ENCODE measurements at regions not wholly inside any gene's neighbourhood (a gene's known extent, or its start where the extent isn't known, plus 50 kb on each side); places are given as distances from the start of the nearest gene placed in this dataset.
"Not testable (repeated sequence)": the region's sequence is repeated elsewhere in the genome, so short reads cannot be mapped to it uniquely, and the experiment has no call there.

DNA sequence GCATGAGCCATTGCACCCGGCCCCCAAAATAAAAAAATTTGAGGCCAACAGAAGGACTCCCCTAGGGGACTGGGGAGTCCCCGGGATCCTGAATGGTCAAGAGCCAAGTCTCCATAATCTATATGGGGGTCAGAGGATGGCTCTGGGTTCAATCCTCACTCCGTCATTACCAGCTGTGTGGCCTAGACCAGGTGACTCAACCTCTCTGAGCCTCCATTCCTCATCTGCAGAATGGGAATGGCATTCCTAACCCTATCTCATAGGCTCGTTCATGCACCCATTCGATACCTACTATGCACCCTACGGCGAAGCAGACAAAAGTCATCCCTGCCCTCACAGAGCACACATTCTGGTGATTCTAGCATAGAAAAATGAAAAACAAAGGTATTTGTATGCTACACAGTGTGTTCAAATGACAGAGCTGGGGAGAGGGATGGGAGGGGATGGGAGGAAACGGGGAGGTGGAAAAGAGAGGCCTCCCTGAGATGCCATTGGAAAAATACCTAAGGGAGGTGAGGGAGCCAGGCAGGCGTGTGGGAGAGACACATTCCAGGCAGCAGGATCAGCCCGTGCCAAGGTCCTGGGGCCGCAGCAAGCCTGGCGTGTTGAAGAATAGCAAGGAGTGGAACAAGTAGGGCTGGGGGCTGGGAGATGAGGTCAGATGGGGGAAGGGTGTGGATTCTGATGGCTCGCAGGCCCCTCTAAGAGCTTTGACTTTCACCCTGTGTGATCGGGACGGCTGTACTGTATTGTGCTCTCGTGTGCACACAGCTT lies 71.2 kb downstream of the RMI2 start:
- DNase-seq = no peak

- no peak for DNase-seq
These were observed 72.2 kb downstream of the RMI2 start for GRCh38 chr16:11417487-11417886.

GRCh38 chr16:11418506-11418905 lies 73.2 kb downstream of the RMI2 start:
- DNase-seq = no peak

GRCh38 chr16:11420067-11420466 lies 74.8 kb downstream of the RMI2 start:
- DNase-seq = not testable (repeated sequence)

GRCh38 chr16:11420895-11421294 lies 75.6 kb downstream of the RMI2 start:
- no peak for DNase-seq

DNA sequence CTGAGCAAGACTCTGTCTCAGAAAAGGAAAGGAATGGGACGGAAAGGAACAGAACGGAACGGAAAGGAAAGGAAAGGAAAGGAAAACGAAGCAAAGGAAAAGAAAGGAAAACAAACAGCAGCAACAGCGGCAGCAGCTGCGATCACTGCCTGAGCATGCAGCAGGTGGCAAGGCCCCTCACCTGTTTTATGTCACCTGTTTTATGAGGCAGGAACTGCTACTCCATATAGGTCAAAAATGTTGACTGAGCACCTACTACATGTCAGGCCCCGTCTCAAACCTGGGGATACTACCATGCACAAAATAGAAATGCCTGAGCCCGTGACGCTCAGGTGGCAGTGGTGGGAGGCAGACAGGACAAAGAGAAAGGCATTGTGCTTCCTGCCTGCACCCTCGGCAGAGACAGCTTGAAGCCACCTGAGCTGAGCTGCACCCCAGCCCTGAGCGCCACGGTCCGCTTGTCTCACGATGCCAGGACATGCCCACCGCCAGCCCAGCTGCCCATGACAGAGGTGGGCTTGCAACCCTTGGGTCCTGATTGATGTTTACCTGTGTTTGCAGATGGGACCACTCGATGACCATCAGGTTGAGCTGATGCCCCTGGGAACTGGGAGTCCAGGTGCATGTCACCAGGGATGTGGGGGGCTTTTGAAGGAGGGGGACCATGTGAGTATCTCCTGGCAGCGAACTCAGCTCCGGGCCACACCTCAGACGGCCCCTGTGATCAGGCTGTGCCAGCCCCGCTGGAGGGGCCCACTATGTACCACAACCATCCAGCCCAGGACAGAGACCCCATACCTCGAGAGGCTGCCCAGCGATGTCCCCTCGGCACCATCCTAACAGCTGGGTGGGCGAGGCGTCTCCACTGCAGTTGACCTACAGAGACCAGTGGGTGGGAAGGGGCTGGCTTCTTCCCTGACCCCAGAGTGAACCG lies 77.4 kb downstream of the RMI2 start:
- no peak for DNase-seq

- DNase-seq = no peak
These were observed 78.3 kb downstream of the RMI2 start for GRCh38 chr16:11423315-11424117.

DNA sequence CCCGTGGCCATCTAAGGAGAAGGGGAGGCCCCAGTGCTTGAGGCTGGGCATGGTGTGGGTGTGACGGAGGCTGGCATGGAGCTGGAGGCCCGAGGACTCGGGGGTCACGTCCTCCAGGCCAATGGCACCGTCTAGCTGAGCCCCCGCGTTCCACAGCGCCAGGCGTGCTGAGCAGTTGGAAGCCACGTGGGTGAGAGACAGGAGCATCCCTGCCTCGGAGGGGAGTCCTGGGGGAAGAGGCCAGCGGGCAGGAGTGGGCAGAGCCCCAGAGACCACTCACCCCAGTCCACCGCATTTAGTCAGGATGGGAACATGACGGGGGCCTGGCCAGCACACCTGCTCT lies 78.8 kb downstream of the RMI2 start:
- DNase-seq = no peak

- no peak for DNase-seq
These were observed 79.9 kb downstream of the RMI2 start for GRCh38 chr16:11425140-11425539.

DNA sequence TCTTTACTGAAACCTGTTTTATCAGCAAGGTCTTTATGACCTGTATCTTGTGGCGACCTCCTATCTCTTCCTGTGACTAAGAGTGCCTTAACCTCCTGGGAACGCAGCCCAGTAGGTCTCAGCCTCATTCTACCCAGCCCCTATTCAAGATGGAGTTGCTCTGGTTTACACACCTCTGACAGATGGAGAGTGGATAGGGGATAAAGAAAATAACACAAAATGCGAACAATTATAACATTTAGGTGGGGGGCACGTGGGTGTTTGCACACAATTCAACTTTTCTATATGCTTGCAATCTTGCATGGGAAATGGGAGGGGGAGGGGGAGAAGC lies 83.3 kb downstream of the RMI2 start:
- no peak for DNase-seq

GRCh38 chr16:11429123-11429522 lies 83.9 kb downstream of the RMI2 start:
- no peak for DNase-seq

- DNase-seq = no peak
These were observed 84.6 kb downstream of the RMI2 start for GRCh38 chr16:11429823-11430222.

GRCh38 chr16:11430601-11431317 lies 85.5 kb downstream of the RMI2 start:
- no peak for DNase-seq

GRCh38 chr16:11431915-11432465 lies 86.7 kb downstream of the RMI2 start:
- no peak for DNase-seq

DNA sequence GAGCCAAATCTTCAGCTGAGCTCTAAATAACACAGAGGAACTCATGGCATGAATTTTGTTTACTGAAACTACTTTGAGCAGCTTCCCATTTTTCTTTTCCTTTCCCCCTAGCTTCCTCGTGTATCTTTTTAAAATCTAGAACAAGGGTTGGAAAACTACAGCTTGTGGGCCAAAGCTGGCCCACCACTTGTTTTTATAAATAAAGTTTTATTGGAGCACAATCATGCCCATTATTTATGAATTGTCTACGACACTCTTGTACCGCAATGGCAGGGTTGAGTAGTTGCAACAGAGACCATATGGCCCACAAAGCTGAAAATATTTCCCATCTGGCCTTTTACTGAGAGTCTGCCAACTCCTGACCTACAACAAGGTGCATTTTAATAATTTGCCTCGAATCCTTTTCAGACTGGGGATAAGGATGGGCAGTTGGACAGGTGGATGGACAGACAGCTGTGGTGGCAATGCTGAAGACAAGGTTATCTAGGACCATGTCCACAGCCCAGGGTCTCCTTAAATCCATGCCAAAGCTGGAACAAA lies 87.7 kb downstream of the RMI2 start:
- no peak for DNase-seq

DNA sequence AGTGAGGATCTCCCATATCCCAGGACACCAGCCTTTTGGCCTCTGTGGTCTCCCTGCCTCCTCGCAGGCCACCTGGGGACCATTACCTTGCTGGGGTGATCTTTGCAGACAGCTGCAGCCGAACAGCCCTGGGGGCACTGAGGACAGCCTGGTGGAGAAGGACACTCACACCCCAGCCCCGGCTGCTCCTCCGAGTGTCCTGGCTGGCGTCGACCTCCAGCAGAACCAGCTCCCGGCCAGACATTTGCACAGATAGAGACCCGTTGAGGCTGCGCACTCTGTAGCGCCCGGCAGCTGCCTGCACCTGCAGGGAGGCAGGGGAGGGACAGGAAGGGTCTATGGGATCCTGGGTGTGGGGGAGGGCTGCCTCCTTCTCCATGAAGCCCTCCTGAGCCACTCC lies 90.3 kb downstream of the RMI2 start:
- DNase-seq = no peak

DNA sequence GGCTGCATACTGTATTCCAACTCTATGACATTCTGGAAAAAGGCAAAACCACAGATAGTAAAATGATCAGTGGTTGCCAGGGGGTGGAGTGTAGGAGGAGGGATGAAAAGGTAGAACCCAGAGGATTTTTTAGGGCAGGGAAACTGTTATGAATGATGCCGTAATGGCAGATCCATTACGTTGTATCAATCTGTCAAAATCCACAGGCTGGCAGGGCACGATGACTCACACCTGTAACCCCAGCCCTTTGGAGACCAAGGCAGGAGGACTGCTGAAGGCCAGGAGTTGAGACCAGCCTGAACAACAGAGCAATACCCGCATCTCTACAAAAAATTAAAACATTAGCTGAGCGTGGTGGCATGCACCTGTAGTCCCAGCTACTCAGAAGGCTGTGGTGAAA lies 91.8 kb downstream of the RMI2 start:
- DNase-seq = no peak

- DNase-seq = no peak
These were observed 94.8 kb downstream of the RMI2 start for GRCh38 chr16:11439790-11440656.

DNA sequence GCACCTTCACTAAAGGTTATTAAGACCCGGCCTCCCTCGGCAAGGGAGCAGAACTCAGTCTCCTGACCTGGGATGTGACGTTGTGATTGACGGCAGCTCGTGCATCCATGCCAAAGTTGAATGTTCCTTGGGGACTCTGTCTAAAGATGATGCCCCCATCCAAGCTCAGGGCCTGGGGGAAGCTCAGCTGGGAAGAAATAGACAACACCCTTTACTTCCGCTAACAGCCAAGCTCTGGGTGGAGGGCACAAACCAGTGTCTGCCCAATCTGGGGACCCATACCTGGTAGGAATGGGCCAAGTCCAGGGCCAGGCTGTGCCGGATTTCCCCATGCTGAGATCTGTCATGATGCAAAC lies 95.4 kb downstream of the RMI2 start:
- DNase-seq = no peak

GRCh38 chr16:11445486-11445885 lies 100.2 kb downstream of the RMI2 start:
- DNase-seq = no peak

- peak; percentile 13 for DNase-seq
These were observed 101.4 kb downstream of the RMI2 start for GRCh38 chr16:11446566-11447119.
